A549 (cell line): ENCODE measurements at regions not wholly inside any gene's neighbourhood (a gene's known extent, or its start where the extent isn't known, plus 50 kb on each side); places are given as distances from the start of the nearest gene placed in this dataset.

Experiments
- ATAC-seq, 2 experiments: fragments of 200-7000 bp in 1 of 2; fragments of >200 bp in 1 of 2; cut with Nextera tagmentation in 1 of 2; cut with Tn5 transposase in 1 of 2; 3 replicates each; pipeline versions ENCODE4 v1.8.0 to v1.9.1; 2018 to 2020; ENCODE audit warnings: mild to moderate bottlenecking in 1 of 2, moderate library complexity in 1 of 2
- CTCF ChIA-PET: fragments of 300-600 bp; sonication (Branson Sonifier 250); formaldehyde crosslinking; extraction: SDS; loops from one replicate; lab custom pipeline; 2021; ENCODE audit warnings: antibody characterized with exemption, inconsistent platforms; lab: Yijun Ruan, JAX
- POLR2A ChIA-PET: fragments of 350-600 bp; formaldehyde crosslinking; extraction: SDS; loops from one replicate; lab custom pipeline; 2021; ENCODE audit warnings: antibody characterized with exemption, inconsistent platforms; lab: Yijun Ruan, JAX
- DNase-seq, 2 experiments: peaks; one replicate each; pipeline versions ENCODE4 v3.0.0 to v3.0.0-alpha.2; 2011 to 2016; ENCODE audit warnings: low read depth in 1 of 2, low spot score in 1 of 2
- FAIRE-seq: peaks from 2 replicates; lab custom pipeline; 2011; peaks lifted over from hg19 to GRCh38; lab: Jason Lieb, UNC
- H3K27ac ChIP-seq, 2 experiments: fragments of >200 bp; sonication (Bioruptor Twin); formaldehyde crosslinking; 3 replicates each; pipeline ENCODE4 v1.5.1; 2016 to 2017
- H3K4me1 ChIP-seq: fragments of >200 bp; sonication (Bioruptor Twin); formaldehyde crosslinking; 3 replicates; pipeline ENCODE4 v1.6.1; 2016
- H3K4me2 ChIP-seq: fragments of >200 bp; sonication (Bioruptor Twin); formaldehyde crosslinking; 3 replicates; pipeline ENCODE4 v1.6.1; 2016
- H3K4me3 ChIP-seq: fragments of >200 bp; sonication (Bioruptor Twin); formaldehyde crosslinking; 3 replicates; pipeline ENCODE4 v1.5.1; 2016
- H3K9me3 ChIP-seq: fragments of >200 bp; sonication (Bioruptor Twin); formaldehyde crosslinking; 3 replicates; pipeline ENCODE4 v1.6.1; 2016
- BHLHE40 ChIP-seq: IDR thresholded peaks from 2 replicates; pipeline ENCODE4 v1.6.1; 2012; ENCODE audit warnings: low read depth, low read length, inconsistent platforms
- CEBPB ChIP-seq, 2 experiments: fragments of >200 bp in 1 of 2; sonication (Bioruptor Twin) in 1 of 2; formaldehyde crosslinking in 1 of 2; IDR thresholded peaks; 2 replicates each; pipeline ENCODE4 v1.6.1; 2012 to 2016
- EHF ChIP-seq: fragments of 250-450 bp; sonication (Bioruptor Pico); IDR thresholded peaks from 2 replicates; pipeline ENCODE4 v1.5.0; 2020; ENCODE audit warnings: mild to moderate bottlenecking
- EHMT2 ChIP-seq: fragments of 200-600 bp; sonication (generic); IDR thresholded peaks from 2 replicates; pipeline ENCODE4 v1.6.1; 2016; ENCODE audit warnings: antibody characterized with exemption, low read depth, mild to moderate bottlenecking, moderate library complexity
- ESRRA ChIP-seq: fragments of 150-350 bp; IDR thresholded peaks from 2 replicates; pipeline ENCODE4 v1.6.1; 2014; ENCODE audit warnings: mild to moderate bottlenecking, low read length, borderline replicate concordance
- FOSL2 ChIP-seq, 2 experiments: fragments of 450-650 bp in 1 of 2; fragments of >200 bp in 1 of 2; sonication (Bioruptor Twin) in 1 of 2; formaldehyde crosslinking; IDR thresholded peaks; 2 replicates each; pipeline versions ENCODE4 v1.5.0 to v1.6.1; 2016 to 2020; ENCODE audit warnings: mild to moderate bottlenecking in 1 of 2, moderate library complexity in 1 of 2
- HDAC2 ChIP-seq: fragments of 200-600 bp; sonication (generic); IDR thresholded peaks from 2 replicates; pipeline ENCODE4 v1.6.1; 2016
- HOXA7 ChIP-seq: fragments of 250-450 bp; sonication (Bioruptor Pico); IDR thresholded peaks from 2 replicates; pipeline ENCODE4 v1.5.0; 2020; ENCODE audit warnings: mild to moderate bottlenecking, moderate library complexity
- HOXB13 ChIP-seq: fragments of 250-450 bp; sonication (Bioruptor Pico); IDR thresholded peaks from 2 replicates; pipeline ENCODE4 v1.5.0; 2020; ENCODE audit warnings: low read depth, mild to moderate bottlenecking, moderate library complexity
- HOXB5 ChIP-seq: fragments of 250-450 bp; sonication (Bioruptor Pico); IDR thresholded peaks from 2 replicates; pipeline ENCODE4 v1.5.0; 2020; ENCODE audit warnings: mild to moderate bottlenecking, moderate library complexity
- JUN ChIP-seq, 2 experiments: fragments of >200 bp; sonication (Bioruptor Twin); formaldehyde crosslinking; IDR thresholded peaks; 2 replicates in 1 of 2; 3 replicates in 1 of 2; pipeline ENCODE4 v1.6.1; 2016 to 2017
- JUNB ChIP-seq: fragments of >200 bp; sonication (Bioruptor Twin); formaldehyde crosslinking; IDR thresholded peaks from 2 replicates; pipeline ENCODE4 v1.6.1; 2016
- KDM5A ChIP-seq: fragments of 200-600 bp; sonication (generic); IDR thresholded peaks from 2 replicates; pipeline ENCODE4 v1.6.1; 2016; ENCODE audit warnings: antibody characterized with exemption, mild to moderate bottlenecking
- MAFK ChIP-seq: fragments of 450-650 bp; IDR thresholded peaks from 2 replicates; pipeline ENCODE4 v1.6.1; 2014; ENCODE audit not compliant: partially characterized antibody
- POLR2A ChIP-seq: IDR thresholded peaks from 2 replicates; pipeline ENCODE4 v1.6.1; 2012; ENCODE audit warnings: mild to moderate bottlenecking, low read length
- RARB ChIP-seq: fragments of 250-450 bp; sonication (Bioruptor Pico); IDR thresholded peaks from 2 replicates; pipeline ENCODE4 v1.8.0; 2021; ENCODE audit warnings: mild to moderate bottlenecking, moderate library complexity
- RCOR1 ChIP-seq: fragments of 150-350 bp; IDR thresholded peaks from 2 replicates; pipeline ENCODE4 v1.6.1; 2014; ENCODE audit warnings: antibody characterized with exemption, low read length, low read depth
- RNF2 ChIP-seq: fragments of 200-600 bp; sonication (generic); IDR thresholded peaks from 2 replicates; pipeline ENCODE4 v1.6.1; 2016; ENCODE audit warnings: low read depth, mild to moderate bottlenecking, antibody characterized with exemption, moderate library complexity, borderline replicate concordance
- SMC3 ChIP-seq: fragments of >200 bp; sonication (Bioruptor Twin); formaldehyde crosslinking; IDR thresholded peaks from 3 replicates; pipeline ENCODE4 v1.6.1; 2018; ENCODE audit warnings: inconsistent platforms
- TFCP2L1 ChIP-seq: fragments of 250-450 bp; sonication (Bioruptor Pico); IDR thresholded peaks from 2 replicates; pipeline ENCODE4 v1.5.0; 2021; ENCODE audit warnings: mild to moderate bottlenecking
- TP53 ChIP-seq: fragments of 250-450 bp; sonication (Bioruptor Pico); IDR thresholded peaks from 2 replicates; pipeline ENCODE4 v1.5.0; 2021; ENCODE audit warnings: mild to moderate bottlenecking, moderate library complexity
- ZSCAN20 ChIP-seq: fragments of 250-450 bp; sonication (Bioruptor Pico); IDR thresholded peaks from 2 replicates; pipeline ENCODE4 v1.8.0; 2022; ENCODE audit warnings: mild to moderate bottlenecking, moderate library complexity
- WGBS: methylation state at CpG from one replicate; pipeline ENCODE4 v1.1.6; 2017; ENCODE audit errors: missing lambda C conversion rate; 5-methylcytosine and 5-hydroxymethylcytosine counted together
- TF ChIP-seq, protein P1 (sequence below): IDR thresholded peaks from 2 replicates; pipeline ENCODE4 v1.6.1; 2012; ENCODE audit warnings: low read depth, borderline replicate concordance
- TF ChIP-seq, protein P2 (sequence below): fragments of 250-450 bp; sonication (Bioruptor Pico); IDR thresholded peaks from 2 replicates; pipeline ENCODE4 v1.5.0; 2021; ENCODE audit warnings: mild to moderate bottlenecking, moderate library complexity, borderline replicate concordance
- TF ChIP-seq, protein P3 (sequence below): fragments of 150-350 bp; IDR thresholded peaks from 2 replicates; pipeline ENCODE4 v1.6.1; 2014; ENCODE audit warnings: low read depth, mild to moderate bottlenecking, low read length
- TF ChIP-seq, protein P4 (sequence below): fragments of >200 bp; sonication (Bioruptor Twin); formaldehyde crosslinking; IDR thresholded peaks from 3 replicates; pipeline ENCODE4 v1.5.1; 2016

DNA sequence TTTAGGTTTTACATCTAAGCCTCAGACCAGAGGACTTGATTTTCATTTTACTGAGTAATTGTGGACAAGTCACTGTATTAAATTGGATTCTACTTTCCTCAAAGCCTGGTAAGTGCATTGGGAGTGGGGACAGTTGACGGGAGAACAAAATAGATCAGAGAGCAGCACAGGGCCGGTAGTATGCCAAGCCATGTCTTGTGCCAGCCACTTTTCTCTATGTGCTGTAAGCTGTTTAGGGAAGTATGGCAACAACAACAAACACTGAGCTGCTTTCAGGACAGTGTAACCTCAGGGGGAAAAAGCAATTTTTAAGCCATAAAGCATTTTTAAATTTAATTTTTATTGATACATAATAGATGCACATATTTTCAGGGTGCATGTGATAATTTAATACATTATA lies 365.9 kb upstream of the IGFBP3 start:
- no peak for ATAC-seq
- Histone ChIP-seq H3K4me2 (no peak overlapping the region), H3K9me3 (no peaks in the 10 kb centered on the region), H3K27ac (no peak overlapping the region), H3K4me3 (no peak overlapping the region), H3K4me1 (peaks cover 22% of the 10 kb centered on the region; the same call in 2 of the 3 replicates)
- ChIA-PET CTCF (interaction anchor here (1.3 to 2.8 kb wide), 3 partner anchors 11 to 364 kb away, joined by 4 to 17 read pairs (median 5); partner anchors contain the start of gene IGFBP3), POLR2A (no interaction called here)
- no peak for FAIRE-seq
- 85% methylated on average over 2 of the region's 2 CpGs for WGBS
- no peak for DNase-seq
- TF ChIP-seq ZSCAN20 (CRISPR knock-in tag): no peak
- TF ChIP-seq, all 56 proteins: peak for 0

DNA sequence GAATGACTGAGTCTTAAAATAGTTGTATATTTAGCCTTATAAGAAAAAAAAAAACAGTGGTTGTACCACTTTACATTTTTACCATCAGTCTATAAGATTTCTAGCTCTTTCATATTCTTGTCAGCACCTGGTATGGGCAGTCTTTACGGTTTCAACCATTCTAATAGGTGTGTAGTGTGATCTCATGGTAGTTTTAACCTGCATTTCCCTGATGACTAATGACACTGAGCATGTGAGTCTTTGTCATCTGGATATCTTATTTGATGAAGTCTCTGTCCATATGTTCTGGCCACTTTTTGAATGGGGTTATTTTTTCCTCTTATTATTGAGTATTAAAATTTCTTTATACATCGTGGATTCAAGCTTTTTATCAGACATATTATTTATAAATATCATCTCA lies 365.3 kb upstream of the IGFBP3 start:
- DNase-seq (no peak), ATAC-seq (no peak), FAIRE-seq (no peak)
- ChIA-PET POLR2A (no interaction called here), CTCF (interaction anchor here (1.3 to 2.8 kb wide), 3 partner anchors 10 to 363 kb away, joined by 4 to 17 read pairs (median 5); partner anchors contain the start of gene IGFBP3)
- no peak overlapping the region for H3K4me3 ChIP-seq
- no peak overlapping the region for H3K27ac ChIP-seq
- peaks cover 19% of the 10 kb centered on the region for H3K4me1 ChIP-seq
- H3K4me2 ChIP-seq: no peak overlapping the region
- 60% methylated on average over 2 of the region's 2 CpGs for WGBS
- no peaks in the 10 kb centered on the region for H3K9me3 ChIP-seq
- TF ChIP-seq KDM5A (no peak), TFCP2L1 (CRISPR knock-in tag) (no peak), ESRRA (no peak), HOXB13 (CRISPR knock-in tag) (no peak), RARB (CRISPR knock-in tag) (no peak), FOSL2 (IDR thresholded peaks at IDR 0.05) (no peak), FOSL2 (CRISPR knock-in tag; IDR thresholded peaks at IDR 0.05) (no peak), JUN (IDR thresholded peaks at IDR 0.05) (no peak), POLR2A (no peak), EHF (CRISPR knock-in tag) (no peak)
- TF ChIP-seq, protein P1, sequence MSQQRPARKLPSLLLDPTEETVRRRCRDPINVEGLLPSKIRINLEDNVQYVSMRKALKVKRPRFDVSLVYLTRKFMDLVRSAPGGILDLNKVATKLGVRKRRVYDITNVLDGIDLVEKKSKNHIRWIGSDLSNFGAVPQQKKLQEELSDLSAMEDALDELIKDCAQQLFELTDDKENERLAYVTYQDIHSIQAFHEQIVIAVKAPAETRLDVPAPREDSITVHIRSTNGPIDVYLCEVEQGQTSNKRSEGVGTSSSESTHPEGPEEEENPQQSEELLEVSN: no peak
- TF ChIP-seq, protein P2, sequence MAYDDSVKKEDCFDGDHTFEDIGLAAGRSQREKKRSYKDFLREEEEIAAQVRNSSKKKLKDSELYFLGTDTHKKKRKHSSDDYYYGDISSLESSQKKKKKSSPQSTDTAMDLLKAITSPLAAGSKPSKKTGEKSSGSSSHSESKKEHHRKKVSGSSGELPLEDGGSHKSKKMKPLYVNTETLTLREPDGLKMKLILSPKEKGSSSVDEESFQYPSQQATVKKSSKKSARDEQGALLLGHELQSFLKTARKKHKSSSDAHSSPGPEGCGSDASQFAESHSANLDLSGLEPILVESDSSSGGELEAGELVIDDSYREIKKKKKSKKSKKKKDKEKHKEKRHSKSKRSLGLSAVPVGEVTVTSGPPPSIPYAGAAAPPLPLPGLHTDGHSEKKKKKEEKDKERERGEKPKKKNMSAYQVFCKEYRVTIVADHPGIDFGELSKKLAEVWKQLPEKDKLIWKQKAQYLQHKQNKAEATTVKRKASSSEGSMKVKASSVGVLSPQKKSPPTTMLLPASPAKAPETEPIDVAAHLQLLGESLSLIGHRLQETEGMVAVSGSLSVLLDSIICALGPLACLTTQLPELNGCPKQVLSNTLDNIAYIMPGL: no peak

DNA sequence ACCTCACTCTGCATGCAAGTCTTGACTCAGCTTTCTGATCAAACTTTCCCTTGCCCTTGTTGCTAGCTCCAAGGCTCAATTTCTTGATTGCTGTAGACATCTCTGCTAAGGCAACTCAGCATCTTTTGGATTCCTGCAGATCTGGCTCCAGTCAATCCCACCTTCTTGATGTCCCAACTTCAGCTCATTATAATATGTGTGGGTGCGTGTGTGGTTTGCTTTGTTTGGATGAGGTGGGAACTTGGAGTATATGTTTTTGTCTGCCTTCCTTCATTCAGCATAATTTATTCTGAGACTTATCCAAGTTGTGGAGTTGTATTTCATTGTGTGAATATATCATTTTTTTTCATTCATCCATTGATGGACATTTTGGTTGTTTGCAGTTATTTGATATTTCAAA lies 364.8 kb upstream of the IGFBP3 start:
- TF ChIP-seq CEBPB (IDR thresholded peaks at IDR 0.05): no peak
- TF ChIP-seq EHMT2: no peak
- no peak for TF ChIP-seq RCOR1
- TF ChIP-seq, protein P3, sequence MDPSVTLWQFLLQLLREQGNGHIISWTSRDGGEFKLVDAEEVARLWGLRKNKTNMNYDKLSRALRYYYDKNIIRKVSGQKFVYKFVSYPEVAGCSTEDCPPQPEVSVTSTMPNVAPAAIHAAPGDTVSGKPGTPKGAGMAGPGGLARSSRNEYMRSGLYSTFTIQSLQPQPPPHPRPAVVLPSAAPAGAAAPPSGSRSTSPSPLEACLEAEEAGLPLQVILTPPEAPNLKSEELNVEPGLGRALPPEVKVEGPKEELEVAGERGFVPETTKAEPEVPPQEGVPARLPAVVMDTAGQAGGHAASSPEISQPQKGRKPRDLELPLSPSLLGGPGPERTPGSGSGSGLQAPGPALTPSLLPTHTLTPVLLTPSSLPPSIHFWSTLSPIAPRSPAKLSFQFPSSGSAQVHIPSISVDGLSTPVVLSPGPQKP: no peak
- no peak for TF ChIP-seq ZSCAN20 (CRISPR knock-in tag)
- no peak for TF ChIP-seq JUNB
- TF ChIP-seq KDM5A: no peak
- TF ChIP-seq HDAC2: no peak
- TF ChIP-seq HOXB13 (CRISPR knock-in tag): no peak
- TF ChIP-seq HOXA7 (CRISPR knock-in tag): no peak
- TF ChIP-seq TP53 (CRISPR knock-in tag): no peak
- TF ChIP-seq, protein P4, sequence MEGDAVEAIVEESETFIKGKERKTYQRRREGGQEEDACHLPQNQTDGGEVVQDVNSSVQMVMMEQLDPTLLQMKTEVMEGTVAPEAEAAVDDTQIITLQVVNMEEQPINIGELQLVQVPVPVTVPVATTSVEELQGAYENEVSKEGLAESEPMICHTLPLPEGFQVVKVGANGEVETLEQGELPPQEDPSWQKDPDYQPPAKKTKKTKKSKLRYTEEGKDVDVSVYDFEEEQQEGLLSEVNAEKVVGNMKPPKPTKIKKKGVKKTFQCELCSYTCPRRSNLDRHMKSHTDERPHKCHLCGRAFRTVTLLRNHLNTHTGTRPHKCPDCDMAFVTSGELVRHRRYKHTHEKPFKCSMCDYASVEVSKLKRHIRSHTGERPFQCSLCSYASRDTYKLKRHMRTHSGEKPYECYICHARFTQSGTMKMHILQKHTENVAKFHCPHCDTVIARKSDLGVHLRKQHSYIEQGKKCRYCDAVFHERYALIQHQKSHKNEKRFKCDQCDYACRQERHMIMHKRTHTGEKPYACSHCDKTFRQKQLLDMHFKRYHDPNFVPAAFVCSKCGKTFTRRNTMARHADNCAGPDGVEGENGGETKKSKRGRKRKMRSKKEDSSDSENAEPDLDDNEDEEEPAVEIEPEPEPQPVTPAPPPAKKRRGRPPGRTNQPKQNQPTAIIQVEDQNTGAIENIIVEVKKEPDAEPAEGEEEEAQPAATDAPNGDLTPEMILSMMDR: no peak
- TF ChIP-seq SMC3: no peak
- TF ChIP-seq RNF2: no peak
- no peak for TF ChIP-seq EHF (CRISPR knock-in tag)
- TF ChIP-seq MAFK: no peak
- no peak for TF ChIP-seq HOXB5 (CRISPR knock-in tag)
- TF ChIP-seq BHLHE40: no peak
- TF ChIP-seq, protein P1: no peak
- TF ChIP-seq FOSL2 (IDR thresholded peaks at IDR 0.05): no peak
- no peak for TF ChIP-seq FOSL2 (CRISPR knock-in tag; IDR thresholded peaks at IDR 0.05)
- Histone ChIP-seq H3K4me1 (peaks cover 19% of the 10 kb centered on the region), H3K9me3 (no peaks in the 10 kb centered on the region), H3K27ac (no peak overlapping the region), H3K4me3 (no peak overlapping the region), H3K4me2 (no peak overlapping the region)
- ChIA-PET POLR2A (no interaction called here), CTCF (interaction anchor here (1.3 to 2.8 kb wide), 2 partner anchors 10 to 363 kb away, joined by 4 to 17 read pairs; partner anchors contain the start of gene IGFBP3)
- FAIRE-seq (no peak), ATAC-seq (no peak), DNase-seq (no peak)
- 0% methylated on average over 1 of the region's 1 CpG for WGBS
